ENCODE measurements at regions not wholly inside any gene's neighbourhood (a gene's known extent, or its start where the extent isn't known, plus 50 kb on each side); places are given as distances from the start of the nearest gene placed in this dataset.

DNA sequence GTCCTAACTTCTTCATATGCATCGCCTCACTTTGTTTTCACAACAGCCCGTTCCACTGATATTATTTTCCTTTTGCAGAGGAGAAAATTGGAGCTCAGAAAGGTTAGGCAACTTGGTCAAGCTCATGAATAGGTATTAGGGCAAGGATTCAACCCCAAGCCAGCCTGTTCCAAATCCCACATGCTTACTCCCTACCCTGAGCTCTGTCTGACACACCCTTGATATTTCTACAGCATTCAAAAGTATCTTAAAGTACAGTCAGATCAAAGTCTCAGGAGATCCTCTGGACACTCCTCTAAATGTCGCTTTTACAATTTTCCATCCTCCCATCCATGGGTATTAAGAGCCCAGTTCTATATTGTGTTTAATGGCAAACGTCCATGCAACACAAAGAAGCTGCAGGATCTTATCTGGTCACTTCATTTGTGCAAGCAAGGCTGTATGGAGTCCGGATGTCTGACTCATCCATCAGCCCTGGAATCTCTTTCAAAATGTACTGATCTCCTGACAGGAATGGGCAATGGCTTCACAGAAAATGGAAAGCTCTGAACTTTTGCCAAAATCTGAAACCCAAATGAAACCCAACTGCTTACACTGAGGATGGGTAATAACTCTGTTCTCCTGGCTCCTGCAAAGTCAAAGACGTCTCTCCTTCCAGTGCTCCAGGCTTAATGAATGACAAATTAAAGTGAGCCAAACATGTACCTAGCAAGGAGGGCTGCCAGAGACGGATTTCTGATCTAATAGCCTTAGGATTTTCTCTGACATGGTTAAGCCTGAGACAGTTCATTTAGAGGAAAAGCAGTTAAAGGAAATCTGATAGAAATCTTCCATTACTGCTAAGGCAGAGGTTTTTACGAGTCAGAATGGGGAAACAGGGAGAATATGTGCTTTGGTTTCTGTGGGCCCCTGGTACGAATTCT, 230.9 kb upstream of the RORA start:
- DNase-seq: no peak

DNA sequence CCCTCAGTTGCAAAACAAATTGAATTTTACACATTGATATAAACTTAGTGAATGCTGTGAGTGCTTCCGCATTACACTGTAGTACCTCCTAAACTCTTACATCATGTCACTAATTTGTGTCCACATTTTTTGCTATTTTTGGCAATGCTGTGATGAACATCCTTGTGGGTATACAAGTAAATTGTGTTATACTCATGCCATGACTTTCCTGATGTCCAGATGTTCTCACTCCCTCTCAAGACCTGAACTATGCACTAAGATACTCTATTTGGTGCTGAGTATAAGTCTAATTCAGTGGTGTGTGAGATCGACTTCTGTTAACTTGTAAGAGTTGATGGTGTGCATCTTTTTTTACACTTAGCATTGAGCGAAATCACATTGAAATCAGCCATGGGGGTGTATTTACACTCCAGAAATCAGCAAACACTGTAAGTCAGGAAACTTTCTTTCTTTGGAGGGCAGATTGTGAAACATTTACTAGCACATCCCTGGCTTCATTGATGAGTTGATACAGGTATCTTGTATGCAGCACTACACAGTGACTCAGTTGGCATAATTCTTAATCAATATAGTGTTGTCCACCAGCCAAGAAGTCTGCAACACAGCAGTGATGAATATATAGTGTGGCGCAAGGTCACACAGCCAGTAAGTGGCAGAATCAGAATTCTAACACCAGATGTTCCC, 228.1 kb upstream of the RORA start:
- no peak for DNase-seq

DNA sequence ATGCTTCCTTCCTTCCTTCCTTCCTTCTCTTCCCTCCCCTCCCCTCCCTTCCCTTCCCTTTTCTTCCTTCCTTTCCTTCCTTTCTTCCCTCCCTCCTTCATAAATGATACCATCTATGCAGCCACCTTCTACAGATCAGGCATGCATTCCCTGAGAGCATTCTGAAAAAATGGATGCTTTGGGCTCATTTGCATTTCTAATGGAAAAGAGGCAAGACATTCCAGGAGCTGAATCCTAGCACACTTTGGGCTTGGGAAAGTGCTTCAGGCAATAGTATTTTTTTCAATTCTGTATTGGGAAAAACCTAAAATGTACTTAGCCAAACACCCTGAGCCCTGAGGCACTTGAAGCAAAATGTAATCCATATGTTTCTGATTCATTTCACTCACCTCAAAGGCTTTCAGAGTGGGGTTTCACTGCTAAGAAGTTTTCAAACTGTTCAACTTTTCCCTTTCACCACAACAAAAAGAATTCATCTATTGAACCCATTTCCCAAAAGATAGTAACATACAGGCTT, 220.1 kb upstream of the RORA start:
- no peak for DNase-seq

DNA sequence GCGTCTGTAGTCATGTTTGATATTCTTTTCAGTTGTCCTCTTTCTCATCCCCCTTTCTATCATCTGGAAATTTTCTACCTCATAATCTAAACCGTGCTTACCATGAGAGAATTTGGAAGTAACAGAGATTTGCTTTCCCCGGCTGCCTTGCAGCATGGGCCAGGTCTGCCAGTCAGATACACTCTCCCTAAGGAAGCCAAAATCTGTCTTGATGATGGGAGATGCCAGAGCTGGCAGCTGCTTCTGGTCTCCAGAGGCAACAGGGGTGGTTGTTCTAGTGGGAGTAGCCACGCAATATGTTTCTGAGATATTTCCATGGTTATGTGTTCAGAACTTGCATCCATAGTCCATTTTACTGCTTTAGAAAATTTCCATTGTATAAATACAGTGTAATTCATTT, 218.9 kb upstream of the RORA start:
- no peak for DNase-seq

DNA sequence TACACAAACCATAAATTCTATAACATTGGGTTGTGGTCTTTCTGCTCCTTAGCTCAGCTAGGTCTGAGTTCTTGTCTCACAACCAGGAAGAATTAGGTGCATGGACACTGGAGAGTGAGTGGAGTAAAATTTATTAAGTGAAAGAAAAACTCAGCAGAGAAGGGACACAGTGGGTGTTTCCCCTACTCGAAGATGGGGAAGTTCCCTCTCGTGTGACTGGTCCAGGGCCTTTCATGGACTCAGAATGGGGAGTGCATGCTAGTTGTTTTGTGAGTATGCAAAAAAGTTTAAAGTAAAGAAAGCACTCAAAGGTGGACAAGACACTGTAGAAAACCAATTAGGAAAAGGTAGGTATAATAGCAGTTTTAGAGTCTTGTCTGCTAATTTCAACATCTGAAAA, 215.5 kb upstream of the RORA start:
- DNase-seq: no peak

DNA sequence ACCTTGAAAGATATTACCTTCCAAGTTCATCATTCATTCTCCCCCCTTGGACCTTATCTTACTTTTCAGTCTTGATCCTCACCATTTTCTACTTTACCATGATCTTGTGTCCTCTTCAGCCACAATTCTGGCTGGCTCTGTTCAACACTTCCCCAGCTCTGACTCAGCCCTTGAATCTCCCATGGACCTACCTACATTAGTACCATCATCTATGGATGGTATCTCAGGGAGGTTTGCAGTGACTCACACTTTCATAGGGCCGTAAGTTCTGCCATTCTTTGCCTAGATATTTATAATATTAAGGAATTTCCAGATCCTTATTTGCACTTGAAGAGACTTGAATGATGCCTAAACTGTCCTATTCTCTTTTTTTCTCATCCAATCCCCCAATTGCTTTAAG, 213.7 kb upstream of the RORA start:
- no peak for DNase-seq

DNA sequence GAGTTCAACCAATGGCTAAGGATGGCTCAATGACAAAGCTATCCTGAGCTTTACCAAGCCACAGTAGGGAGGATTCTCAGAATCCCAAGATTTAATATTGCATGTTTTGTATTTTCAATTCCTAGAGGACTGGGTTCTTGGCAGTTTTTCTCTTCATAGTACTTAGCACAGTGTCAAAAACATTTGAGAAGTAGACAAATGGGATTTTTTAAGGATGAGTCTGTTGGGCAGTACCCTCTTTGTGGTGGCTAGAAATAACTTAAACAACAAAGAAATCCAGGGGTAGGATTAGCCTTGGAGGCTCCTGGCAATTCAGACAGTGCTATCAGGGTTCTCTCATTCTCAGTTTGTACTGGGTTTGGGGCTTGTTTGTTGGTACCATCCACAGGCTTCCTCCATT, 212.8 kb upstream of the RORA start:
- no peak for DNase-seq

DNA sequence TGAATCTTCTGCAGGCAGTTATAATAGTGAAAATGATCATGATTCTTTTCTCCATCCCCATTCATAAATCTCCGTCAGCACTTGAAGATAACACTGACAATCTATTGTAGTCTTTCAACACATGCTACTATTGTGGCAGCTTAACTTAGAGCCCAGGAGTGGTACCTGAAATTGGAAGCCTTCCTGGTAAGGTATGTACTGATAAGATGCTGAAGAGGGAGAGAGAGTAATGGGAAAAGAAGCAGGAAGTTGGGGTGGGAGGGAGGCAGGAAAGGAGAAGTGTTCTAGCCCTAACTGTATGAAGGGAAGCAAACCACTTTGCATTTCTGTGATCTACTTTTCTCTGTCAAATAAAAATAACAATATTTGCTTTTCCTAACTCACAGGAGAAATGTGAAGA, 197.4 kb upstream of the RORA start:
- DNase-seq: no peak

DNA sequence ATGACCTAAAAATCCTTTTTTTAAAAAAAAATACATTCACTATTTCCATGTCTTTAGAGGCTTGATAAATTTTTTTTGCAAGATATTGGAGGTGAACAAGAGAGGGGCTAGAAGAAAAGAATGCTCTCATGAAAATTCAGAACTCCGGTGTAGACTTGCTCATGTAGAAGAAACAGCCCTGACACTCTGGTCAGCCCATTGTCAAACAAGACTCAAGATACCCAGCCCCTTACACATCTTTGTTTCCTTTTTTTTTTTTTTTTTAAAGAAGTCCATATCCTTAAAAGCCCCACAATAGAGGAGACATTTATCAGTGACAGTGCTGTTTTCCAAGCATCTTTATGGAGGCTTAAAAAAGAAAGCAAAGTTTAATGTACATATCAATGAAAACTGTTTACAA, 196.8 kb upstream of the RORA start:
- DNase-seq: no peak

DNA sequence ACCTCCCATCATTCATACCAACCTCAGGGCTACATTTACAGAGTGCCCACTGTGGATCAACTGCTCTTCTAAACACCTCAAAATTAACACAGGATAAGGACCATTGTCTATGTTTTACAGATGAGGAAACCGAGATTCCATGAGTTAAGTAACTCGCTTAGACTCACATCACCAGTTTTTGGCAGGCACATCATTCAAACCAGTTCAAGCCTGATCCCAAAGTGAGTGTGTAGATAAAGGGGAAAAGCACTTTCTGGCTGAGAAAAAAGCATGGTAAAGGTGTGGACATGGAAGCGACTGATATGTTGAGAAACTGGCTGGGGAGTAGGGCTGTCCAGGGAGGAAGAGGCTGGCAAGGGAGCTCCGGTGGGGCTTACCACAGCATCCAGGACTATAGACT, 193.7 kb upstream of the RORA start:
- DNase-seq: no peak

DNA sequence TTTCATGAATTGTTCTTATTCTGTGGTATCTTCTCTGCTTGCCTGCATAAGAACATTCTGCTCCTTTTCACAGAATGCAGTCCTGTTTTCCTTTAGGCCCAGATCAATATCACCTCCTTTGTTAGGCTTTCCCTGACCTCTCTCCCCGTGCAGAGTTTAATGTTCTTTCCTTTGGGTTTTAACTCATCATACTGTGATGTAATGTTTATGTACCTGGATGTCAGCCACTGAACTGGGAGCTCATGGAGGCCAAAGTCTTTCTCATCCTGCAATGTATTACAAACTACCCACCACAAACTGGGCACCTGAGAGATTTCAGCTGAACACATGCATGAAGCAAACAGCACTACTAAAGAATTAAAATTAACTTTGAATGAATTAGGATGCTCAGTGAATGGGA, 192.8 kb upstream of the RORA start:
- DNase-seq: no peak

DNA sequence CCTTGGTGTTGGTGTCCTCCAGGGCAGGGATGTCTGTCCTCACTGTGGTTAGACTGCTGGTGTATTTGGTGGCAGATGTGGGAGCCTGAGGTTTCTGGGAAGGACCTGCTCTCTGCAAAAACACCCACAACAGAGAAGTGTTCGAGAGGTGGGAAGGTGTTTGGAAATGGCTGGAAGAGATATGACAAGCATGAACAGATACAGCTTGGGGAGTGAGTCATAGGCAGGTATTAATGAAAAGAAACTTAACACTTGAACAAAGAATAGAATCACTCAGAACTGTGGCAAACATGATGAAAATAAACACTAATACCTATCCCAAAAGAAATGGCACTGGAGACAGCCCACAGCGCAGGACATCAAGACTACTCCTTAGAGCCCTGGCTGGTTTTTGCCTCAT, 192.4 kb upstream of the RORA start:
- no peak for DNase-seq

DNA sequence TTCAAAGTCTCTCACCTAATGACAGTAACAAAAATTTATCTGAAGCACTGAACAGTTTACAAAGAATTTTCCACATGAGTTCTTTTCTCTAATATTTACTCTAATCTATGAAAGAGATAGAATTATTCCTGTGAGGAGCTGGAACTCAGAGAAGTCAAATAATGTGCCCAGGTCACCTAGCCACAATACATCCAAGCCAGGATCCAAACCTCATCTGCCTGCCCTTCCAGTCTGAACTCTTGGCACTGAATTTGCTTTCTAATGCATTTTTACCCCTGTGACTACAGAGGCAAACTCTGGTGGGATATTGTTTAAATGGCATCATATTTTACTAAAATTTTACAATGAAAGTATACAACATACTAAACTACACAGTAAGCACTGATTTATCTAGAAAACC, 191.4 kb upstream of the RORA start:
- no peak for DNase-seq

DNA sequence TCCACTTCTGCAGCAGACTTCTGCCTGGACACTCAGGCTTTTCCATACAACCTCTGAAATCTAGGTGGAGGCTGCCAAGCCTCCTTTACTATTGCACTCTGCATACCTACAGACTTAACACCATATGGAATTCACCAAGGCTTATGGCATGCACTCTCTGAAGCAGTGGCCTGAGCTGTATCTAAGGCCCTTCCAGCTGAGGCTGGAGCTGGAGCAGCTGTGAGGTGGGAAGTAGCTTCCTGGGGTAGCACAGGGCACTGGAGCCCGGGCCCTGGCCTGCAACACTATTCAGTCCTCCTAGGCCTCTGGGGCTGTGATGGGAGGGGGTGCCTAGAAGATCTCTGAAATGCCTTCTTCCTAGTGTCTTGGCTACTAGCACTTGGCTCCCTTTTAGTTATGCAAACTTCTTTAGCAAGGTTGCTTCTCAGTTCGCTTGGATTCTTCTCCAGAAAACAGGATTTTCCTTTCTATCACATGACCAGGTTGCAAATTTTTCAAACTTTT, 186.6 kb upstream of the RORA start:
- DNase-seq: no peak

DNA sequence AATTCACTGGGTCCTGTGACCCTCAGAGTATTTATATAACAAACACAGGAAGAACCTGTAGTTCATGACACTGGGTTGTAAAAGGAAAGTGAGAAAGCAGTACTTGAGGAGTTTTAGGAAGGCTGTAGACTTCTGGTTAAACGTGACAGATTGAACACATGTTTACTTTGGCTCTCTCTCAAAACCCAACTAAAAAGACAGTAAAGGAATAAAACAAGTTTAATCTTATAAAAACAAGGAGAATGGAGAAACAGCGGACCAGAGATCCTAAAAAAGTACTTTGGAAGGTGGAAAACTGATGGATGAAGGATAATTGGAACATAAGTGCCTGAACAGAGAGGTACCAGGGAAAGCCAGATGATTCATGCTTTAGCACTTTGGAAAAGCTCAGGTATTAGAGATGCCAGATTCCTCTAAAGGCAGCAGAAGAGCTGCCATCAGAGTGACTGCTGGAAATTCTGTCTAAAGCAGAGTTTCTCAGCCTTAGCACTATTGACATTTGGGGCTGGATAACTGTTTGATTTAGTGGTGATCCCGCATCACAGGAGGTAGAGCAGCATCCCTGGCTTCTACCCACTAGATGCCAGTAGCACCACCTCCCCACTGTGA, 182.9 kb upstream of the RORA start:
- no peak for DNase-seq

DNA sequence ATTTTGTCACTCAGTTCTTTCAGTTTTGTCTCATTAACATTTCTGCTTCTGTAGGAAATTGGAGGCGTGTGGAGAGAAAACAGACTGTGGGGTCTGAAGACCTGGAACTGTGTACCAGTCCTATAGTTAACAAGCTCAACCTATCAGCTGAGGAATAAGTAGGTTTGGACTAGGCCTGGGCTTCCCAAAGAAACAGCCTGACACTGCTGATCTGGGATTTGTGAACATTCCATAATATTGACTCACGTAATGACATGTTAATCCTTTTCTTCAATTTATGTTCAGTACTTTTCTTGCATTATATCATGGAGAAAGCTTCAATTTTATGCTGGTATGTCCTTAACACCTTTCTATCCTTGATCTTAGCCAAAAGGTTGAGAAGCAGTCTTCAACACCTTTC, 181.6 kb upstream of the RORA start:
- no peak for DNase-seq

DNA sequence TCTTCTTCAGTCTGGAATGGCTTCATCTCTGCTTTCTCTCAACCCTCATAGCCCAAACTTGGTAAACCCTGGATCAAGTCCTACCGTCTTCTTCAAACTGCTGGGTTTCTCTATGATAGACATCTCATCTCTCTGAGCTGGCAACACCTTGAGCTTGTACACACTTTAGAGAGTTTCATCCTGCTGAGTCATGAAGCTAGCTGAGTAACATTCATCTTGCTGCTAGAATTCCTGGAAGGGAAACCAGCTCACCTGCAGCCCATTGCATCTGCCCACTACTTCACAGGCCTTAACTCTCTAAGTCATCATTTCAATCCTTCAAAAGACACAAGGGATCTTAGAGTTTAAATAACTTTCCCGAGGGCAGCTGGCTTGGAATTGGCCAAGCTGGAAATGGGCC, 175.5 kb upstream of the RORA start:
- no peak for DNase-seq

DNA sequence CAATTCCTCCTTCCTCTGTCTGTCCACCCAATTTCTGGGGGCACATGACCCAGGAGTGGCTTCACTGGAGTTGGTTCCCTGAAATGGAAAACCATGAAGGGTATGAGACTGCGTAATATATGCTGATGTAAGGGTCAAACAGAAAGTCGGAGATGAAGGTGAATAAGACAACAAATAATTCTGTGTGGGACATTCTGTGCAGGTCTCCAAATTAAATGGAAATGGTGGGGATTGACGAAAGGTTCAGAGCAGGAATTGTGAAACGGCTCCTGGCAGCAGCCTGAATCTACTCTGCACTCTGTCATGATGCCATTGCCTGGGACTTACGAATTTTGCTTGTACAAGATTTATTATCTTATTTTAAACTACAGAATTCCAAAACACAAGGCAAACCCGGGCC, 174.8 kb upstream of the RORA start:
- no peak for DNase-seq

DNA sequence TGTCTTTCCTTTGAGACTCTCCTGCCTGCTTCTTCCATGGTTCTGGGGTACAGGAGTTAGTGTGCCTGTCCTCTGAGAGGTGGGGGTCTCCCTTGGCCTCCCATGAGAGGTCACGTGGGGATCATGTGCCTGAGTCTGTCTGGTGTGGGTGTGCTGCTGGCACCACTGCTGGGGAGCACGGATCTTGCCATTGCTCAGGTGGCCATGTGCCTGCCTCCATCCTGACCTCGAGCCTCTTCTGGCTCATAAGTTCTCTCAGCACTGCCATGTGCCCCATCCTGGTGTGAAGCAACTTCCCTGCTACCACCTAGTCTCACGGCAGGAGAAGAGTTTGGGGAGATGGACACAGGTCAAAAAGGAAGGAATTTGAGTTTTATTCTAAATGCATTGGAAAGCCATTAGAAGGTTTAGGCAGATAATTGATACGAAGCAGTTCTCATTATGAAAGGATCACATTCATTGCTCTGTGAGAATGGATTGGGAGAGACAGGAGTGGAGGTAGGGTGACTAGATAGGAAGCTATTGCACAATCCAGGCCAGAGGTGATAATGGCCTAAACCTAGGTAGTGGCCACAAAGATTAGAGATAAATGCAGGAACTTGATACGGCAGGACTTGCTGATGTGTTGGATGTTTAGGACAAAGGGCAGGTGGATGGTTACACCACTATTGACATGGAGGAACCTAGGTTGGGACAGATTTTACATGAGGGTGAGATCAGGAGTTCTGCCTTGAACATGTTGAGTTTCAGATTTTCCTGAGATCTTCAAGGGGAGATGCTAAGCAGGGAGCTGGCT, 173.0 kb upstream of the RORA start:
- DNase-seq: no peak

DNA sequence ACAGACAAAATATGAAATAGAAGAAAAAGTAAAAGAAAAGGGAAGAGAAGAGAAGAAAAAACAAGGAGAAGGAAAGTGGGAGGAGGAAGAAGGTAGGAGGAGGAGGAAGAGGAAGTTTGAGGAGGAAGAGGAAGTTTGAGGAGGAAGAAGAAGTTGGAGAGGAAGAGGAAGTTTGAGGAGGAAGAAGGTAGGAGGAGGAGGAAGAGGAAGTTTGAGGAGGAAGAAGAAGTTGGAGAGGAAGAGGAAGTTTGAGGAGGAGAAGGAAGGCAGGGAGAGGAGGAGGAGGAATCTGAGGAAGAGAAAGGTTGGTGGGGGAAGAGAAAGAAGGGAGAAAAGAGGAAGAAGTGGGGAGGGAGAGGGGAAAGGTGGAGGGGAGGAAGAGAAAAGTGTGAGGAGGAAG, 169.2 kb upstream of the RORA start:
- no peak for DNase-seq

DNA sequence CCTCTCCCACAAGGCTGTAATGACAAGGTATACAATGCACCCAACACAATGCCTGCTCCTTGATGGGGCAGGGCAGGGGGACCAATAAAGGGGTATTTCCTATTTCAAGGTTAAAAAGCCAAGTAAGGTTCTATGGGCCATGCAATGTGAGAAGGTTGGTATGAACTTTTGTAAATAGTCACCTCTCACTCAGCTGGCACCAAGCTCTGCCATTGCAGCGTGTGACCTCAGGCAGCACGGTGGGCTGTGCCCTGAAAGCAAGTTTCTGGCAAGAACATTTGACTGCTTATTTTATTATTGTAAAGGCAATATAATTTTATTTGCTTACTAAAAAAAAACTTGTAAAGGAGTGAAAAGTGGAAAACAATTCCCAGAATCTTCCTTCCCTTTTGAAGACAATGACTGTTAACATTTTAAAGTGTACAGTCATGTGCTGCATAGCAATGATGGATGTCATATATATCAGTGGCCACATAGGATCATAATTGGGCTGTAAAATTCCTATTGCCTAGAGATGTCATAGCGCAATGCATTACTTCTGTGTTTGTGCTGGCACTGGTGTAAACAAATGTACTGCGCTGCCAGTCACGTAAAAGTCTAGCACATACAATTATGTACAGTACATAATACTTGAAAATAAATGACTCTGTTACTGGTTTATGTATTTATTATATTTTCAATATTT, 167.3 kb upstream of the RORA start:
- no peak for DNase-seq

DNA sequence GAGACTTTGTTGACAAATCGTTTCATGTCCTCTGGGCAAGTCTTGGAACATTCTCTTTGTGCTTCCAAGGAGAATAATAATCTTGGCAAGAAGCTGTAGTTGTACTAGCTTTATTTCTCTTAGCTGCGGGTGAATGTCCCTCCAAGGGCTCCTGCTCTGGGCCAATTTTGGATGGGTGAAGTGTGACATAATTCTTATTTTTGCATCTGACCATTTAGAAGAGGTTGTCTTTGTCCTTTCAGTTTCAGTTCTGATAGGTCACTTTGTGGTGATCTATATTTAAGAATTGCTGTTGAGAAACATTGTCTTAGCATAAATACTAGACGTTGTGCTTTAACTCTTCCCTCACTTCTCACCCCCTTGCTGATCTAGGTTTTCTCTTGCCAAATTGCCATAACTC, 164.8 kb upstream of the RORA start:
- DNase-seq: no peak

Data from COR-L47 (cell line).